ENCODE measurements at regions not wholly inside any gene's neighbourhood (a gene's known extent, or its start where the extent isn't known, plus 50 kb on each side); places are given as distances from the start of the nearest gene placed in this dataset.
"Not testable (repeated sequence)": the region's sequence is repeated elsewhere in the genome, so short reads cannot be mapped to it uniquely, and the experiment has no call there.

- DNase-seq (ENCODE audit: low spot score), result no peak
Observed at GRCh38 chr1:194813096-194813495, 1626.7 kb upstream of the B3GALT2 start.

DNA sequence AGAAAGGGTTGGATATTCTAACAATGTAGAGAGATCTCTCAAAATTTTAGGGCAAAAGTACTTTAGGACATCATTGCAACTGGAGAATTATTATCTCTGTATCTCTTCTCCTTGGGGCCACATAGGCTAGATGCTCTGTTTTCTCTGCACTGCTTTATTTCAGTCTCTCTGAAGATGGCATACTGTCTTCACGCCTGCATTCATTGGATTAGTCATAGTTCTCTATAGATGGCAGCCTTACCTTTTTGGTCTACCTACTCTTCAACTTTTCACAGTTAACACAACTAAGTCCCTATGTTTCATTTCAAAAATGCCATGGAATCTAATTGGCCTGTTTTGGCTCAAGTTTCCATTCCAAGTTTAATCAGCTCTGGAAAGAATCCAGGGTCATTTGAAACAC lies 1623.3 kb upstream of the B3GALT2 start:
- no peak for DNase-seq (ENCODE audit: low spot score)

GRCh38 chr1:194809215-194809614 lies 1622.8 kb upstream of the B3GALT2 start:
- no peak for DNase-seq (ENCODE audit: low spot score)

GRCh38 chr1:194807530-194808220 lies 1621.3 kb upstream of the B3GALT2 start:
- DNase-seq (ENCODE audit: low spot score), result no peak

DNA sequence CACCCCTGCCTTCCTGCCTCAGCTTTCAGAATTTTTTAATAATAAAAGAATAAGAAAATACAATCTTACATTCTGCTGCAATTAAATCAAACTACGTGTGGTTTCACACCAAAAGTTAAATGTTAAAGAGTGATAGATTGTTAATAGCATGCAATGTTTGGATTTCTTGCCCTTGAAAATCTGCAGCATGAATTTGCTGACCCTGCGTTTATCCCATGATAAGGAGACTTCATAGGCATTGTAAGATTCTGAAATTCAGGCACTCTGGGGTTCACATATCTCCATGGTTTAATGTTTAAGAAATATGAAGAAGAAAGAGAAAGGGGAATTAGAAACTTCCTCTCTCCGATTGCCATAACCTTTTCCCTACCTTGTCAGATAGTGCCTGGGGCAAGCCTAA lies 1616.2 kb upstream of the B3GALT2 start:
- no peak for DNase-seq (ENCODE audit: low spot score)

DNA sequence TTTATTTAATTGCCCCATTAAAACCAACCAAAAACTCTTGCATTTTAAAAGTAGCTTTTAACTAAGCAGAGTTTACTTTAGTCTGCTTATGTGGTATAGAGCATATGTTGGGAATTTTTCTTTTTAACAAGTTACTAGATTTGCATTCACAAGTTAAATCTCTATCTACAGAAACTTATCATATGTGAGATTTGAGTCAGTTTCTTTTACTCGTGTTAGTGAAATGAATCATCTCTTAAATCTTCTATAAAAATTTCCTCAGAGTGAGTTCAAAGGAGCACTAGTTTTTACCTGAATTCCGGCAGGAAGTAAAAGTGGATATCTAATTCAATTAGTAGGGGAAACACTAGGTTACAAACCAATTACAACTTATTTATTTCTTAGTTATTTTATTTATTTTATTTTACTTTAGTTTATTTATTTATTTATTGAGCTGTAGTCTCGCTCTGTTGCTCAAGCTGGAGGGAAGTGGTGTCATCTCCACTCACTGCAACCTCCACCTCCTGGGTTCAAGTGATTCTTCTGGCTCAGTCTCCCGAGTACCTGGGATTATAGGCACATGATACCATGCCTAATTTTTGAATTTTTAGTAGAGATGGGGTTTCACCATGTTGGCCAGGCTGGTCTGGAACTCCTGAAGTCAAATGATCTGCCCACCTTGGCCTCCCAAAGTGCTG lies 1609.6 kb upstream of the B3GALT2 start:
- no peak for DNase-seq (ENCODE audit: low spot score)

DNA sequence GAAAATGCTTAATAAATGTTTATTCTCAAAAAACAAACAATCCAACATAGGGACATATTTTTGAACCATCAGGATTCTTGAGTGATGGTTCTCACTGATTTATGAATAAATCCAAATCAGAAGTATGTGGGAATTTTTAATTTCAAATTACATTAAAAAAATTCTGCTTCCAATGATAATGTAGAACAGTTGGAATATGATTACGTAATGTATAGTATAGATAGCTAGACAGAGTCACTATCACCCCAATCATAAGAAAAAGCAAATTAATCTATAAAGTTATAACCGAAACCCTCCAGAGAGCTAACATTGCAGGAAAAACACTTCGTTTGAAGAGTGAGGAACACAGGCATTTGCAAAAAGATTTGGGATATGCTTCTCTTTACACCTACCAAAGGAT lies 1600.6 kb upstream of the B3GALT2 start:
- DNase-seq (ENCODE audit: low spot score), result no peak

GRCh38 chr1:194786027-194786426 lies 1599.6 kb upstream of the B3GALT2 start:
- no peak for DNase-seq (ENCODE audit: low spot score)

DNA sequence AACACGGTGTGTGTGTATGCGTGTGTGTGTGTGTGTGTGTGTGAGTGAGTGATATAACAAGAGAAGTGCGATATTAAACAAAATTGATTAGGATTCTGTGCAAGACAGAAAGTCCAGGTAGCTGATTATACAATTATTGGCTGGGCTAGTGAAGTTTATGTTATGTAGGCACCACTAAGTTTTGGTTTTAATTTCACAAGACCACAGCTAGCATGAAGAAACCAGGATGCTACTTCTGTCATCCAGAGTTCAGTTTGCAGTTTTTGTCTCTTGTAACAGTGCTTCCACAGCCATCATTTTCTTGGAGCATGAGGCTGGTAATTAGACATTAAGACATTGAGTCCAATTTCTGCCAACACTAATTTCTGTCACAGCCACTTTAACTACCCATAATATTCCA lies 1590.2 kb upstream of the B3GALT2 start:
- no peak for DNase-seq (ENCODE audit: low spot score)

- no peak for DNase-seq (ENCODE audit: low spot score)
Observed at GRCh38 chr1:194774535-194774934, 1588.1 kb upstream of the B3GALT2 start.

DNA sequence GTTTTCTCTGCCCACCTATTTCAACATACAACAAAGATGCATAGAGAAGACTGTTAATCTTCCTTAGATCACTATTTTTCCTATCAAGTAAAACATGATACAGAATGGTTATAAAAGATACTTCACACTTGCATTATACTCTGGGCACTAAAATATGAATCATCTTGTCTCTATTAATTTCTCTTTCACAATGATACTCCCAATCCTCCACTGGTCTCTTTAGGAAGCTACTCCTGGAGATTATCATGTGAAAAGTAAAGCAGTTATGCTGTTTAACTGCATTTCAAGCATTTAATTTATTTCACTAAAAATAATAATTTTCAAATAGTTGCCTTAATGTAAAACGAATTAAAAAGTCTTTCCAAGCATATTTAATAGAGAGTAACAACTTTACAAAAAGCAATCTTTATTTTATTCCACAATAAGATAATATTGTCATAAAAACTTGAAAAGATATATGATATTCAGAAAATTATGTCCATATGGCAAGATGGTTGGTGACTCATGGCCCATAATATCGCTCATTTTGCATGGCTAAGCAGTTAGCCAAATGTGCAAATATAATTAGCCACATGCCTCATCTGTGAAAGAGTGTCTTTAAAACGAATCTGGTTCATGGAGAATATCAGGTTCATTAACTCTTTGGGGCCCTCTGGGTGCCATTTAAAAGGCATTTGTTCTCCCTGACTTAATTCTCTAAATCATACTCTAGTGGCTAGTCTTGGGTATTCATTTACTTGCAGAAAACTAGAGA lies 1569.0 kb upstream of the B3GALT2 start:
- no peak for DNase-seq (ENCODE audit: low spot score)

DNA sequence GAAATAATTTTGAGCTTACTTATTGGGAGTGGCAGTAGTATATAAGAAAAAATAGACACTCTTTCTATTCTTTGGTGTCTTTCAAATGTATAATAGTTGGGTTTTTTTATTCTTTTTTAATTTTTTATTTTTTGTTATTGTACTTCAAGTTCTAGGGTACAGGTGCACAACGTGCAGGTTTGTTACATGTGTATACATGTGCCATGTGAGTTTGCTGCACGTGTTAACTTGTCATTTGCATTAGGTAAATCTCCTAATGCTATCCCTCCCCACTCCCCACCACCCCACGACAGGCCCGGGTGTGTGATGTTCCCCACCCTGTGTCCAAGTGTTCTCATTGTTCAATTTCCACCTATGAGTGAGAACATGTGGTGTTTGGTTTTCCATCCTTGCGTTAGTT lies 1552.4 kb upstream of the B3GALT2 start:
- not testable (repeated sequence) for DNase-seq (ENCODE audit: low spot score)

GRCh38 chr1:194734970-194735369 lies 1548.6 kb upstream of the B3GALT2 start:
- DNase-seq (ENCODE audit: low spot score), result no peak

DNA sequence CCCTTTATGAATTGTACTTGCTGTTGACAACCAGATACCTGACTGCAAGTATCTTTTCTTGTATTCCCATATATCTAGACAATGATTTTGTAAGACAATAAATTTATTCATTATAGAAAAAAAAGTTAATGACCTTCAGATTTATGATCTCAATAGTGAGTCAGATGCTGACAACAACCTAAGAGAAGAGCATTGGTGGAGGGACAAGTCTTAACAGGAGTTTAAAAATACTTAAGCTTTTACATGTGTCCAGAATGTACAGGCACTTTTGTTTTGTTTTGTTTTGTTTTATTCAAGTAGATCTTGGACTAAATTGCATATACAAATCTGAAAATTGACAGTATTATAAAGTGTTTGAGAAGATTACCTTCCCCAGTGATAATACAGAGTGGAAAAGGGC lies 1544.6 kb upstream of the B3GALT2 start:
- no peak for DNase-seq (ENCODE audit: low spot score)

DNA sequence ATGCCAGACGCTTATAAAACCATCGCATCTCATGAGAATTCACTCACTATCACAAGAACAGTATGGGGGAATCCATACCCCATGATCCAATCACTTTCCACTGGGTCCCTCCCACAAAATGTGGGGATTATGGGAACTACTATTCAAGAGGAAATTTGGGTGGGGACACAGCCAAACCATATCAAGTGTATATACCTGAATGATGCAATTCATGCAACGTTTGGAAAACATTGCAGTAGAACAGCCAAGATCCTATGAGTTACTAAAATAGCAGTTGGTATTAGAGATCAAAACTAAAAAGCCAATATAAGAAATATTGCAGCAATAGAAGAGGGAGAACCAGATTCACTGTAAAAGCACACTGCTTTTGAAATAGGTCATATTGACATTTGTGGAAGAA lies 1543.9 kb upstream of the B3GALT2 start:
- no peak for DNase-seq (ENCODE audit: low spot score)

DNA sequence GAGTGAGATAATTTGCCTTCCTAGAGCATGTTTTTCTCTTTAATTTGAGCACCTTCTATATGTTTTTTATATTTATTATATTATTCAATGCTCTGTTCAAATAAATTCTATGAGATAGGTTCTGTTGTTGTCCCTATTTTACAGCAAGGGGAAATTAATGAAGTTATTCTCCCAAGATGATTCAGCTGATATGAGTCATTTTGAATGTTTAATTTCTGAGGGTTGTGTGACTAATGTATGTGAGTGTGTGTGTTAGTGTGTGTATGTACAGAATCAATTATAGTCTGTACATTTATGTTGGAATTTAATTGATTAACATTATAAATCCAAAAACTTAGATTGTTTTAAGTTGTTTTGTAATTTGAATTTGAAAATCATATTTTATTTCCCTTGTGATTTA lies 1536.7 kb upstream of the B3GALT2 start:
- DNase-seq (ENCODE audit: low spot score), result no peak

DNA sequence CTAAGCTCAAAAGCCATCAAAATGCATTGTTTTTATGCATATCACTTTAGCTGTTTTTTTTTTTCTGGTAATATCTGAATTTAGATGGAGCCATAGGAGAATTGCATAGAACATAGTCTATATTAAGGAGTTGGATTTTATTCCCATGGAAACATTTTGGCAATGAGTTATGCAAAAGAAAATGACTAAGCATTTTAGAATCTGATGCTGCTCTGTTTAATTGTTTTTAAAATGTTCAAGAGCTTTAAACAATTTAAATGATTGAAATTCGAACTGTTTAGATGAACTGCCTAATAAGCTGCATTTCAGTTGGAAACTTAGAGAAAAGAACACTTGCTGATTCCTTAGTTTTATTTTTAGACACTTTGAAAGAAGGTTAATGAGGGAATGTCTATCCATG lies 1531.5 kb upstream of the B3GALT2 start:
- no peak for DNase-seq (ENCODE audit: low spot score)

DNA sequence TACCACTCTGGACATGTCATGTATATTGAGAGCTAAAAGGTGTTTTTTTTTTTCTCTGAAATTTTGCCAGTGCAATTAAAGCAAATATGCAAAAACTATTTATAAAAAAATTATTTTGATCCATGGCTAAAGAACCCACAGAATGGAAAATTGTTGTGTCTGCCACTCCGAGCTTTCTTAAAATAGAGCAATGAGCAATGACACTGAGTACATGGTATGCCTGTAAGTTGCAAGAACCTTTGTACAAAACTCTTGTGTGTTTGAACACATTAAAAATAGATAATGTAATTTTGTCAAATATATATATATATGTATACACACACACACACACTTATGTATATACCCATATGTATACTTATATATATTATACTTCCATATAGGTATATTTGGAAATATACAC lies 1530.9 kb upstream of the B3GALT2 start:
- no peak for DNase-seq (ENCODE audit: low spot score)

GRCh38 chr1:194710671-194711070 lies 1524.3 kb upstream of the B3GALT2 start:
- no peak for DNase-seq (ENCODE audit: low spot score)

DNA sequence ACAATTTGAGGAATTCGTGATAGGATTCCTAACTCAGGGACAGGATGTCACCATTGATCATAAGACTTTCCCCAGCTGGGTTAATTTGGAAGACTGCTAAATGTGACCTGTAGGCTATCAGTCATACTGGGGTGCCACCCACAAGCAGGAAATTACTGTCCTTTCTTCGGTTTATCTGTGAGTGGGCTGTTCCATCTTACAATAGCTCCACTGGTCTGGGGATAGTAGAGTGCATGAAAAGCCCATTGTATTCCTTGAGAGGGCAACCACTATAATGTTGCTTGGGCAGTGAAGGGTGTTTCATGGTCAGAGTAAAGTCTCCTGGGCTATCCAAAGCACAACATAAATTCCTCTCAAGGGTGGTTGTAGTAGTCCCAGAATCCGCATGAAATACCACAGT lies 1523.0 kb upstream of the B3GALT2 start:
- DNase-seq (ENCODE audit: low spot score), result no peak

- DNase-seq (ENCODE audit: low spot score), result no peak
Observed at GRCh38 chr1:194707074-194707473, 1520.7 kb upstream of the B3GALT2 start.

DNA sequence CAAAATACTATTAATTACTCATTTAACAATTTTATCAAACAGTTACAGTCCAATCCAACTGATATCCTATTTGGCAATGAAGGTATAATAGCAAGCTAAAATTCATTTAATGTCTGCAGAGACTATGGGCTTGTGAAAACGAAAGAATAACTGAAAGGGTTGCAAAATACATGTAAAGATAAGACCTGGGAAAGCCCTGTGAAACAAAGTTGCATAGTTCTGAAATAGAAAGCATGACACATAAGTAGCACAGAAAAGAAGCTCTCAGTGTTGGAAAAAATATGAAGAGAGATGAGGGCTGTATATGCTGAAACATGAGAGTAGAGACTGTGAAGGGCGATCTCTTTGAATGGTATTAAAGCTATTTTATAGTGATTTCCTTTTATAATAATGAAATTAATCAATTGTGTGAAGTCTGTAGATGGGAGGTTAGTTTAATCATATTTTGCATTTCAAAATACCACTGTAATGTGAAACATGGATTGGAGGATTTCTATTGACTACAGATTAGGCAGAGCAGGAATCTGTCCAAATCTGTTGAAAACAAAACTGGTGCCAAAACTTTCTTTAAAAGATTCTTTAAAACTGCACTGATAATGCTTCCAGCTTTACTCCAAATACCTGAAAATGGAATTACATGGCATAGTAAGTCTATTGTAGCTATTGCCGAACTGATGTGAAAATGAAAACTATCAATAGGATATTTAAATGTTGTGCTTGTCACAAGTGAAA lies 1518.9 kb upstream of the B3GALT2 start:
- DNase-seq (ENCODE audit: low spot score), result no peak

DNA sequence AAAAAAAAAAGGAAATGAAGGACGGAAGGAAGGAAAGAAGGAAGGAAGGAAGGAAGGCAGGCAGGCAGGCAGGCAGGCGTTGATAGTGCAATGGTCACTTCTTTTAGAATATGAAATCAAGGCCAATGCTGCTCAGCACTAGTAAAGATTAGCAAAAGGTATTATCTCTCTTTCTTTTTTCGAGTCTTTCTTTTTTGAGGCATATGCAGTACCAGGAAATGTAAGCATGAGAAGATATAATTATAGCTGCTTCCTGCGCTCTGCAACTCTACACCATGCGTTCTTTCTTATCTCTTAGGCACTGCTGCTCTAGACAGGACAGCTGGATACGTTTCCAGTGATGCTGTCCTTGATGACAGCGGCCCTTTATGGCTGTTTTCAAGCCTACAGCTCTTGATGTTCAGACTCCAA lies 1512.5 kb upstream of the B3GALT2 start:
- DNase-seq (ENCODE audit: low spot score), result no peak

Data from cerebellar cortex (tissue), 1 donor.